A673 (cell line): ENCODE measurements at regions not wholly inside any gene's neighbourhood (a gene's known extent, or its start where the extent isn't known, plus 50 kb on each side); places are given as distances from the start of the nearest gene placed in this dataset.

Source experiments
- EZH2 ChIP-seq: fragments of 200-600 bp; sonication (generic); IDR thresholded peaks from 2 replicates; pipeline ENCODE4 v1.6.1; 2017; ENCODE audit warnings: borderline replicate concordance, low read depth, mild to moderate bottlenecking, mixed read lengths, antibody characterized with exemption, low read length; ENCODE audit not compliant: poor library complexity, severe bottlenecking
- TF ChIP-seq, protein P1 (sequence below): fragments of 300-800, 200-600 bp; sonication (generic); conservative IDR thresholded peaks from 2 replicates; pipeline ENCODE4 v1.5.1; 2017; ENCODE audit warnings: low read depth, mild to moderate bottlenecking, antibody characterized with exemption, low read length, moderate library complexity, mixed read lengths

DNA sequence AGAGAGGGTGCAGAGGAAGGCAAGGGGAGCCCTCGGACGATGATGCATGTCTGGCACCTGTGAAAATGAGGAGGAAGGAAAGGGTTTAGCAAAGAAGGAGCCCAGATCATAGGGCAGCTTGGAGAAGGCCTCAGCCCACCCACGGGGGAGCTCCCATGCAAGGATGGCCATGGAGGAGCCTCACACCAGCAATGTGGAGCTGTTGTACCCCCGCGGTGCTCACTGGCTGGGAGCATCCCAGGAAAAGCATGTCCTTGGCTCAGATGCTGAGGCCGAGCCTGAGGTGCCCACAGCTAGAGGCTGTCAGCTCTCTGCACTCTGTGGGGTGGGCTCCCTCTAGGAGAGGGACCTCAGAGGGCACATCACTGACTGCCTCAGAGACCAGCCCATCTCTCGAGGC is 622.6 kb downstream of the AACS start:
- TF ChIP-seq, protein P1, sequence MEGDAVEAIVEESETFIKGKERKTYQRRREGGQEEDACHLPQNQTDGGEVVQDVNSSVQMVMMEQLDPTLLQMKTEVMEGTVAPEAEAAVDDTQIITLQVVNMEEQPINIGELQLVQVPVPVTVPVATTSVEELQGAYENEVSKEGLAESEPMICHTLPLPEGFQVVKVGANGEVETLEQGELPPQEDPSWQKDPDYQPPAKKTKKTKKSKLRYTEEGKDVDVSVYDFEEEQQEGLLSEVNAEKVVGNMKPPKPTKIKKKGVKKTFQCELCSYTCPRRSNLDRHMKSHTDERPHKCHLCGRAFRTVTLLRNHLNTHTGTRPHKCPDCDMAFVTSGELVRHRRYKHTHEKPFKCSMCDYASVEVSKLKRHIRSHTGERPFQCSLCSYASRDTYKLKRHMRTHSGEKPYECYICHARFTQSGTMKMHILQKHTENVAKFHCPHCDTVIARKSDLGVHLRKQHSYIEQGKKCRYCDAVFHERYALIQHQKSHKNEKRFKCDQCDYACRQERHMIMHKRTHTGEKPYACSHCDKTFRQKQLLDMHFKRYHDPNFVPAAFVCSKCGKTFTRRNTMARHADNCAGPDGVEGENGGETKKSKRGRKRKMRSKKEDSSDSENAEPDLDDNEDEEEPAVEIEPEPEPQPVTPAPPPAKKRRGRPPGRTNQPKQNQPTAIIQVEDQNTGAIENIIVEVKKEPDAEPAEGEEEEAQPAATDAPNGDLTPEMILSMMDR, result no peak
- TF ChIP-seq EZH2, result no peak
